Upper lobe of right lung (tissue), 1 donor: ENCODE measurements at regions not wholly inside any gene's neighbourhood (a gene's known extent, or its start where the extent isn't known, plus 50 kb on each side); places are given as distances from the start of the nearest gene placed in this dataset.

Experiments used
- ATAC-seq: fragments of 200-7000 bp; cut with Tn5 transposase; one replicate; pipeline ENCODE4 v1.9.1; 2020; ENCODE audit warnings: mild to moderate bottlenecking, moderate library complexity
- DNase-seq: peaks from one replicate; pipeline ENCODE4 v3.0.0-alpha.2; 2020
- H3K27ac ChIP-seq: fragments of 200-600 bp; one replicate; pipeline ENCODE4 v1.8.0; 2022
- H3K27me3 ChIP-seq: fragments of 200-600 bp; one replicate; pipeline ENCODE4 v1.8.0; 2022; ENCODE audit warnings: mild to moderate bottlenecking
- H3K36me3 ChIP-seq: fragments of 200-600 bp; one replicate; pipeline ENCODE4 v1.8.0; 2022
- H3K4me1 ChIP-seq: fragments of 200-600 bp; one replicate; pipeline ENCODE4 v1.8.0; 2022
- H3K4me3 ChIP-seq: fragments of 200-600 bp; one replicate; pipeline ENCODE4 v1.8.0; 2022; ENCODE audit warnings: mild to moderate bottlenecking
- H3K9me3 ChIP-seq: fragments of 200-600 bp; one replicate; pipeline ENCODE4 v1.8.0; 2022
- intact Hi-C: fragments of 100-400 bp; cut with DNase I; formaldehyde crosslinking; loops from one replicate; pipeline ENCODE4 v1.11.0; 2022
- TF ChIP-seq, protein P1 (sequence below): fragments of 200-600 bp; IDR thresholded peaks from one replicate; pipeline ENCODE4 v1.8.0; 2022; ENCODE audit warnings: antibody characterized with exemption
- donor health status: DM: no; HTN: yes; CAD: no; lungs with severe emphysema.

DNA sequence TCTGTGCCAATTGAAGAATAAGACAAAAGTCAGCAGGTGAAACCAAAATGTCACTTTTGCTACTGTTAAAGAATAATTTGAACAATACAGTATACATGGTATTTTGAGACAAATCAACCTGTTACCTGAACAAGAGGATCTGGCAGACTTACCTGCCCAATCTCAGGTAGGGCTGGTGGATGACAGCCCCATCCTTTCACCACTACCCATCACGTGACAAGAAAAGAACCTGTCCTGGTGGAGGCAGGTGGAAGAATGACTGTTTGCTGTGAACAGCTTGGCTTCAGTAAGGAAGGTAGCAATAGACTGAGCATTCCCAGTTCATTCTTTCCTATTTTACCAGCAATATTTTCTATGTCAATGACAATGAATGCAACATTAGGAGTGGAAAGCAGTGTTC lies 349.6 kb downstream of the GPATCH2 start:
- Histone ChIP-seq H3K9me3 (no peaks in the 10 kb centered on the region), H3K36me3 (no peaks in the 10 kb centered on the region), H3K4me1 (no peaks in the 10 kb centered on the region), H3K27ac (no peak overlapping the region), H3K4me3 (no peak overlapping the region), H3K27me3 (no peaks in the 10 kb centered on the region)
- DNase-seq (no peak), ATAC-seq (no peak)
- intact Hi-C loops = no loop called here
- TF ChIP-seq, protein P1, sequence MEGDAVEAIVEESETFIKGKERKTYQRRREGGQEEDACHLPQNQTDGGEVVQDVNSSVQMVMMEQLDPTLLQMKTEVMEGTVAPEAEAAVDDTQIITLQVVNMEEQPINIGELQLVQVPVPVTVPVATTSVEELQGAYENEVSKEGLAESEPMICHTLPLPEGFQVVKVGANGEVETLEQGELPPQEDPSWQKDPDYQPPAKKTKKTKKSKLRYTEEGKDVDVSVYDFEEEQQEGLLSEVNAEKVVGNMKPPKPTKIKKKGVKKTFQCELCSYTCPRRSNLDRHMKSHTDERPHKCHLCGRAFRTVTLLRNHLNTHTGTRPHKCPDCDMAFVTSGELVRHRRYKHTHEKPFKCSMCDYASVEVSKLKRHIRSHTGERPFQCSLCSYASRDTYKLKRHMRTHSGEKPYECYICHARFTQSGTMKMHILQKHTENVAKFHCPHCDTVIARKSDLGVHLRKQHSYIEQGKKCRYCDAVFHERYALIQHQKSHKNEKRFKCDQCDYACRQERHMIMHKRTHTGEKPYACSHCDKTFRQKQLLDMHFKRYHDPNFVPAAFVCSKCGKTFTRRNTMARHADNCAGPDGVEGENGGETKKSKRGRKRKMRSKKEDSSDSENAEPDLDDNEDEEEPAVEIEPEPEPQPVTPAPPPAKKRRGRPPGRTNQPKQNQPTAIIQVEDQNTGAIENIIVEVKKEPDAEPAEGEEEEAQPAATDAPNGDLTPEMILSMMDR = no peak

DNA sequence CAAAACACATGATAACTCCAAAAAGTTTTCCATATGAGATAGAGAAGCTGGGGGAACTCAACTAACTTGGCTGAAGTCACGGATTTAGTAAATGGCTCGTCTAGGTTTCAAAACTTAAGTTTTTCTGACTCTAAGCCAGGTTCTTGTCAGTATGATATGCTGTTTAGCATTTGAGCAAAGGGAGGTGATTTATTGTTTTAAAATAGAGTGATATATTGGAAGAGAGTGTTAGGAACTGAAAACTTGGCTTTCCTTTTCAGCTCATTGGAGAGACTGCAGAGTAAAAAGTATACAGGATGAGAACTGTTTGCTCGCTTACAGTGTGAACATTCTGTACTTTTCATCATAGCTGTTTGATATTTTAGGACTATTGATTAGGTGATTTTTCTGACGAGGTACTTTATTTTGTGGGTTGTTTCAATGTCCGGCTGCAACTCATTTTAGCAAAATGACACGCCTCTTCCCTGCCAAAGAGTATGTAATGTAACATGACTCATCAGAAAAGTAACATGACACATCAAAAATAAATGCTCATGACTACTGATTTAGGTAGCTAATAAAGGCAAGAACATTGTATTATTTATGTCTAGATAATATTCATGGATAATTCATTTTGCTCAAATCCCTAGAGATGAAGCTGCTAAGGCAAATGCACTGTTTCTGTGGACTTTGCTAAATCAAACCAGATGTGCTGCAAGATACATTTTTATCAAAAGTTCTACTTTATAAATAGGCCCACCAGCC lies 355.1 kb downstream of the GPATCH2 start:
- intact Hi-C loops = no loop called here
- no peak for ATAC-seq

DNA sequence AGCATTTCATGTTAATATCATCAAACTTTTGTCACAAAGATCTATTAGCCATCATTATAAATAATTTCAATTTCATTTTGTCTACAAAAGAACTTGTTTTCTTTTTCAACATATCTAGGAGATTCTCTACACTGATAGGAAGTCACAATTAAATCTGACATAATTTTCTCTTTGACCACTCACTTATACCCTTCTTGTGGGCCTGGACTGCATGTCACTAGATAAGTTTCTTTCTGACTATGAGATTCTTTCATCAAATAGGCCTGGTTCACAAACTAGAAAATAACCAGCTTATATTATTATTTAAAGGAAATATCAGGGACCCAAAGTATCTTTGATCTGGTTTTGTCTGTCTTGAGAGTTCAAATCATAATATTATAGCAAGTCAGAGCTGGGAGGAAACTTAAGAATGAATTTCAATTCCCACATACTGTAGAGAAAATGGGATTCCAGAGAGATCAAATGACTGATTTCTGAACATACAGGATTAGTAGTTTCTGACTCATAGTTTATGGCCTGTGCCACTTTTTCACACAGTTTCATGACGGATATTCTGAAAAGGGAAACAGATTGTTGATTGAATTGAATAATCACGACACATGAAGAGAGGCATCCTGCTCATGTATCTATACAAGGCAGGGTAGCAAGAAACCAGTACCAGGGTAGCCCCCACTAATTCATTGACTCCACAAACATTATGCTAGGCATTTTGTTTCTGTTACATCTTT lies 355.8 kb downstream of the GPATCH2 start:
- no peaks in the 10 kb centered on the region for H3K9me3 ChIP-seq
- H3K36me3 ChIP-seq = no peaks in the 10 kb centered on the region
- TF ChIP-seq, protein P1 = no peak
- H3K4me3 ChIP-seq = no peak overlapping the region
- no peak overlapping the region for H3K27ac ChIP-seq
- DNase-seq (no peak), ATAC-seq (no peak)
- no peaks in the 10 kb centered on the region for H3K27me3 ChIP-seq
- no peaks in the 10 kb centered on the region for H3K4me1 ChIP-seq
- intact Hi-C loops = no loop called here

More for the DNA sequence above, 355.1 kb downstream of the GPATCH2 start:
- Histone ChIP-seq H3K27me3 (no peaks in the 10 kb centered on the region), H3K36me3 (no peaks in the 10 kb centered on the region), H3K4me3 (no peak overlapping the region), H3K9me3 (no peaks in the 10 kb centered on the region), H3K27ac (no peak overlapping the region), H3K4me1 (no peaks in the 10 kb centered on the region)
- DNase-seq = no peak
- TF ChIP-seq, protein P1 = no peak

DNA sequence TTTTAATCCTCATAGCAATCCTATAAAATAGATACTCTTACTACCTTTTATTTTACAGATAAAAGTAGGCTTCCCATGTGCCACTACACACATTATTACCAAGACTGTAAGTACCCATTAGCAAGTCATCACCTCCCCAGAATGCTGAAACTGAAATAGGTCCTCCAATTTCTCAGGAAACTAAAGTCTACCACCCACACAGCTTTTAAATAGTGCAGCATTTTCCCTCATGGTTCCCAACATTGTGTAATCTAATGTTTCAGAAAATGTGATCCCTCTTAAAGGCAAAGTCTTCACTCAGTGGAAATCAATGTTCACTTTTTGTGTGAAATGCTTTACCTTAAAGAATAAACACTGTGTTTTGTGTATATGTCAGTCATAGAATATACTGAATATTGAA lies 356.5 kb downstream of the GPATCH2 start:
- ATAC-seq = no peak
- Histone ChIP-seq H3K4me1 (no peaks in the 10 kb centered on the region), H3K4me3 (no peak overlapping the region), H3K27ac (no peak overlapping the region), H3K27me3 (no peaks in the 10 kb centered on the region), H3K36me3 (no peaks in the 10 kb centered on the region), H3K9me3 (no peaks in the 10 kb centered on the region)
- no peak for DNase-seq
- intact Hi-C loops = no loop called here
- TF ChIP-seq, protein P1 = no peak

DNA sequence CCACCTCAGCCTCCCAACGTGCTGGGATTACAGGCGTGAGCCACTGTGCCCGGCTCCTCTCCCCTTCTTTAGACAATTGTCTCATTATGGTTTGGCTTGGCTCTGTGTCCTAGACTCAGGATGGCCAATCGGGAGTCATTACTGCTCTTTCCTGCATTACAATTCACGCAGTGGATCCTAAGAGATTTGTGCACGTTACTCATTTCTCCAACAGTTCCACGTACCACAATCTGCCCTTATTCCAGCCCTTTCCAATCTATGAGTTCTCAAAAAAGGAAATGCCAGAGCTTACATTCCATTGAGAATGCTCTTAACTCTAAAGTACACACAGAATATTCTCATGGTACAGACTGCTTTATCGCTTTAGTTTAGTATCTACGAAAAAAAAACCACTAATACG lies 357.0 kb downstream of the GPATCH2 start:
- intact Hi-C loops = no loop called here
- DNase-seq (no peak), ATAC-seq (no peak)
- Histone ChIP-seq H3K9me3 (no peaks in the 10 kb centered on the region), H3K27me3 (no peaks in the 10 kb centered on the region), H3K4me1 (no peaks in the 10 kb centered on the region), H3K27ac (no peak overlapping the region), H3K4me3 (no peak overlapping the region), H3K36me3 (no peaks in the 10 kb centered on the region)
- TF ChIP-seq, protein P1 = no peak
